K562 (cell line): ENCODE measurements at regions not wholly inside any gene's neighbourhood (a gene's known extent, or its start where the extent isn't known, plus 50 kb on each side); places are given as distances from the start of the nearest gene placed in this dataset.
A peak's percentile ranks its signal among the peaks of the same experiment; 100 is the strongest.

ENCODE experiments used
- ATAC-seq: fragments of 200-7000 bp; cut with Tn5 transposase; 3 replicates; pipeline ENCODE4 v1.9.1; 2020; ENCODE audit warnings: moderate library complexity
- BruUV-seq: library from RNA; stranded (reverse); fragments of 400-500 nt; replicated peaks from 2 replicates; lab custom pipeline; 2021; lab: Mats Ljungman, UMichigan
- CTCF ChIA-PET: fragments of 300-600 bp; formaldehyde crosslinking; extraction: SDS; loops from one replicate; lab custom pipeline; 2021; ENCODE audit warnings: low intra/inter-chr PET ratio; lab: Yijun Ruan, JAX
- POLR2A ChIA-PET: fragments of 300-600, 350-650 bp; sonication (Branson Sonifier 250); formaldehyde crosslinking; extraction: SDS; loops from one replicate; lab custom pipeline; 2021; ENCODE audit warnings: antibody characterized with exemption, inconsistent platforms; lab: Yijun Ruan, JAX
- DNase-seq, 4 experiments: peaks; one replicate each; pipeline versions ENCODE4 v3.0.0 to v3.0.0-alpha.2; 2011 to 2018; ENCODE audit warnings: low spot score in 3 of 4, mixed read lengths in 3 of 4; ENCODE audit errors: extremely low read depth in 1 of 4
- FAIRE-seq: peaks from 2 replicates; lab custom pipeline; 2011; peaks lifted over from hg19 to GRCh38; lab: Jason Lieb, UNC
- H2AFZ ChIP-seq: 2 replicates; pipeline ENCODE4 v1.6.0; 2011; ENCODE audit warnings: low read depth, low read length, control low read depth, inconsistent platforms
- H3K27ac ChIP-seq: fragments of 200-600 bp; 3 replicates; pipeline ENCODE4 v1.8.0; 2011; ENCODE audit warnings: low read depth, mild to moderate bottlenecking, control low read depth, inconsistent platforms, low read length, moderate library complexity, mixed read lengths; ENCODE audit errors: extremely low read depth
- H3K27me3 ChIP-seq, 2 experiments: fragments of 300-600 bp in 1 of 2; 2 replicates in 1 of 2; 3 replicates in 1 of 2; pipeline versions ENCODE4 v1.6.0 to v1.8.0; 2011; ENCODE audit warnings: inconsistent platforms in 2 of 2, low read length in 2 of 2, mild to moderate bottlenecking in 1 of 2, mixed read lengths in 1 of 2, moderate library complexity in 1 of 2; ENCODE audit not compliant: control insufficient read depth in 2 of 2, insufficient read depth in 2 of 2
- H3K36me3 ChIP-seq: fragments of 300-600 bp; 3 replicates; pipeline ENCODE4 v1.8.0; 2011; ENCODE audit warnings: mild to moderate bottlenecking, low read length, inconsistent platforms; ENCODE audit not compliant: control insufficient read depth, insufficient read depth
- H3K4me1 ChIP-seq, 2 experiments: fragments of 200-600 bp in 1 of 2; replicated peaks in 1 of 2; 2 replicates in 1 of 2; 3 replicates in 1 of 2; pipeline versions ENCODE4 v1.5.1 to v1.8.0; 2011; ENCODE audit warnings: inconsistent platforms in 2 of 2, low read length in 2 of 2, mild to moderate bottlenecking in 1 of 2, mixed read lengths in 1 of 2, moderate library complexity in 1 of 2; ENCODE audit not compliant: control insufficient read depth in 2 of 2, insufficient read depth in 2 of 2
- H3K4me2 ChIP-seq: 2 replicates; pipeline ENCODE4 v1.6.1; 2011; ENCODE audit warnings: low read length, control low read depth, inconsistent platforms, mixed read lengths; ENCODE audit not compliant: insufficient read depth
- H3K4me3 ChIP-seq: fragments of 200-600 bp; sonication (generic), shearing (Covaris generic); 2 replicates; pipeline ENCODE4 v1.5.1; 2016; ENCODE audit warnings: control low read depth, inconsistent platforms
- H3K79me2 ChIP-seq: fragments of 200-600 bp; 3 replicates; pipeline ENCODE4 v1.8.0; 2011; ENCODE audit warnings: low read length, inconsistent platforms; ENCODE audit not compliant: control insufficient read depth, insufficient read depth
- H3K9ac ChIP-seq, 2 experiments: 2 replicates each; pipeline versions ENCODE4 v1.6.0 to v1.6.1; 2011; ENCODE audit warnings: low read depth in 2 of 2, low read length in 2 of 2, control low read depth in 1 of 2, inconsistent platforms in 1 of 2, mild to moderate bottlenecking in 1 of 2, mixed read lengths in 1 of 2; ENCODE audit not compliant: insufficient read depth in 1 of 2
- H3K9me1 ChIP-seq: one replicate; pipeline ENCODE4 v1.6.0; 2011; ENCODE audit warnings: inconsistent platforms, mild to moderate bottlenecking, low read length, moderate library complexity; ENCODE audit not compliant: control insufficient read depth, insufficient read depth
- H3K9me3 ChIP-seq: replicated peaks from 2 replicates; pipeline ENCODE4 v1.5.1; 2011; ENCODE audit warnings: low read depth, low read length, inconsistent platforms; ENCODE audit not compliant: control insufficient read depth, insufficient read depth
- H4K20me1 ChIP-seq: replicated peaks from 2 replicates; pipeline ENCODE4 v1.6.1; 2011; ENCODE audit warnings: low read length, inconsistent platforms, mixed read lengths; ENCODE audit not compliant: control insufficient read depth, insufficient read depth
- ARID1B ChIP-seq: fragments of 450-650 bp; IDR thresholded peaks from 2 replicates; pipeline ENCODE4 v1.6.1; 2016; ENCODE audit warnings: antibody characterized with exemption, mild to moderate bottlenecking, inconsistent platforms
- FOXA3 ChIP-seq, 2 experiments: fragments of 450-650 bp in 1 of 2; sonication (generic) in 1 of 2; formaldehyde crosslinking; IDR thresholded peaks in 1 of 2; conservative IDR thresholded peaks in 1 of 2; 2 replicates each; pipeline versions ENCODE4 v1.4.0 to v1.8.0; 2020 to 2022; ENCODE audit warnings: mild to moderate bottlenecking in 2 of 2, missing genetic modification reagents in 1 of 2
- NCOA1 ChIP-seq: fragments of 450-650 bp; IDR thresholded peaks from 2 replicates; pipeline ENCODE4 v1.6.1; 2016; ENCODE audit warnings: low read depth
- SMC3 ChIP-seq: conservative IDR thresholded peaks from 2 replicates; pipeline ENCODE4 v1.6.1; 2011; ENCODE audit warnings: low read depth, low read length, improper control_type of control experiment; ENCODE audit not compliant: insufficient read depth
- TEAD4 ChIP-seq, 2 experiments: sonication (generic) in 1 of 2; formaldehyde crosslinking in 1 of 2; IDR thresholded peaks; 2 replicates each; pipeline versions ENCODE4 v1.6.1 to v1.8.0; 2012 to 2022; ENCODE audit warnings: borderline replicate concordance in 1 of 2, inconsistent platforms in 1 of 2, low read length in 1 of 2, mild to moderate bottlenecking in 1 of 2, missing genetic modification reagents in 1 of 2
- XRCC3 ChIP-seq: fragments of 450-650 bp; IDR thresholded peaks from 2 replicates; pipeline ENCODE4 v1.6.1; 2017; ENCODE audit warnings: mild to moderate bottlenecking, moderate library complexity
- ZC3H11A ChIP-seq: IDR thresholded peaks from 2 replicates; pipeline ENCODE4 v1.6.1; 2012; ENCODE audit warnings: low read depth, low read length, improper control_type of control experiment
- ZNF395 ChIP-seq: fragments of 200-800 bp; sonication (Bioruptor generic); IDR thresholded peaks from 2 replicates; pipeline ENCODE4 v1.6.1; 2017; ENCODE audit warnings: missing genetic modification characterization, missing compliant biosample characterization
- WGBS: fragments of 100-300 bp; shearing (Covaris generic); methylation state at CpG from one replicate; pipeline ENCODE4 v1.1.6; 2016; ENCODE audit warnings: low coverage, mixed read lengths; ENCODE audit not compliant: insufficient coverage; ENCODE audit errors: missing lambda C conversion rate; 5-methylcytosine and 5-hydroxymethylcytosine counted together
- in situ Hi-C: fragments of 300-500 bp; cut with MboI; formaldehyde crosslinking; loops from 4 replicates; pipeline ENCODE4 v1.15.0; 2018; ENCODE audit warnings: inconsistent platforms, mixed read lengths
- intact Hi-C: fragments of 100-400 bp; cut with micrococcal nuclease; formaldehyde crosslinking; loops from 2 replicates; pipeline ENCODE4 v1.14.2; 2022
- TF ChIP-seq, protein P1 (sequence below), 2 experiments: fragments of 200-800 bp in 1 of 2; sonication (Bioruptor generic) in 1 of 2; sonication (generic) in 1 of 2; formaldehyde crosslinking in 1 of 2; IDR thresholded peaks in 1 of 2; conservative IDR thresholded peaks in 1 of 2; 2 replicates each; pipeline versions ENCODE4 v1.5.0 to v1.6.1; 2016 to 2020; ENCODE audit warnings: missing compliant biosample characterization in 1 of 2, missing genetic modification characterization in 1 of 2, missing genetic modification reagents in 1 of 2
- TF ChIP-seq, protein P2 (sequence below): conservative IDR thresholded peaks from 2 replicates; pipeline ENCODE4 v1.6.1; 2011; ENCODE audit warnings: low read depth, mild to moderate bottlenecking, low read length; ENCODE audit not compliant: control insufficient read depth
- TF ChIP-seq, protein P3 (sequence below), 3 experiments: IDR thresholded peaks in 2 of 3; conservative IDR thresholded peaks in 1 of 3; 2 replicates each; pipeline ENCODE4 v1.5.1; 2011 to 2012; ENCODE audit warnings: low read length in 3 of 3, mild to moderate bottlenecking in 3 of 3, control low read depth in 2 of 3, improper control_type of control experiment in 1 of 3, inconsistent platforms in 1 of 3, low read depth in 1 of 3, mixed read lengths in 1 of 3, moderate library complexity in 1 of 3; ENCODE audit not compliant: insufficient read depth in 2 of 3

- Histone ChIP-seq H4K20me1 (no peaks in the 10 kb centered on the region), H3K79me2 (no peaks in the 10 kb centered on the region), H3K36me3 (no peaks in the 10 kb centered on the region), H3K4me3 (no peak overlapping the region), H3K9ac (no peak overlapping the region), H3K27ac (no peak overlapping the region), H3K9me1 (peaks cover 2% of the 10 kb centered on the region), H3K9me3 (no peaks in the 10 kb centered on the region), H2AFZ (no peak overlapping the region), H3K4me2 (no peak overlapping the region), H3K4me1 (peaks cover 0 to 2% of the 10 kb centered on the region in 2 experiments; a peak in 2 of 5 replicates), H3K27me3 (peaks cover 50 to 60% of the 10 kb centered on the region in 2 experiments)
- 1% methylated on average over 9 of the region's 9 CpGs for WGBS
- ATAC-seq = no peak
- FAIRE-seq = no peak
- DNase-seq = no peak
- ChIA-PET CTCF (interaction anchor here (0.6 to 2.4 kb wide), 3 partner anchors 58 to 495 kb away, joined by 3 to 19 read pairs (median 5); no protein-coding TSS in a partner anchor), POLR2A (interaction anchor here (0.6 to 6.4 kb wide), 13 partner anchors 9 to 752 kb away, joined by 3 to 98 read pairs (median 4); no protein-coding TSS in a partner anchor)
- in situ Hi-C loops = no loop called here
- intact Hi-C loops = no loop called here
- BruUV-seq = no TSS peak
- no peak for TF ChIP-seq TEAD4 (IDR thresholded peaks at IDR 0.05; ENCODE audit: low read length)
- 0 out of 2 replicates have a peak, but pooled peaks have one; percentile 50 for TF ChIP-seq TEAD4 (CRISPR knock-in tag; IDR thresholded peaks at IDR 0.05; ENCODE audit: borderline replicate concordance)
- TF ChIP-seq, protein P1, sequence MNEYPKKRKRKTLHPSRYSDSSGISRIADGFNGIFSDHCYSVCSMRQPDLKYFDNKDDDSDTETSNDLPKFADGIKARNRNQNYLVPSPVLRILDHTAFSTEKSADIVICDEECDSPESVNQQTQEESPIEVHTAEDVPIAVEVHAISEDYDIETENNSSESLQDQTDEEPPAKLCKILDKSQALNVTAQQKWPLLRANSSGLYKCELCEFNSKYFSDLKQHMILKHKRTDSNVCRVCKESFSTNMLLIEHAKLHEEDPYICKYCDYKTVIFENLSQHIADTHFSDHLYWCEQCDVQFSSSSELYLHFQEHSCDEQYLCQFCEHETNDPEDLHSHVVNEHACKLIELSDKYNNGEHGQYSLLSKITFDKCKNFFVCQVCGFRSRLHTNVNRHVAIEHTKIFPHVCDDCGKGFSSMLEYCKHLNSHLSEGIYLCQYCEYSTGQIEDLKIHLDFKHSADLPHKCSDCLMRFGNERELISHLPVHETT (CRISPR knock-in tag; conservative IDR thresholded peaks at IDR 0.05 in 1 of 2, IDR thresholded peaks at IDR 0.05 in 1 of 2) = peak in 1 of 2 experiments; percentile 65; a peak in 1 of 4 replicates
- TF ChIP-seq ARID1B = no peak
- TF ChIP-seq NCOA1 = no peak
- no peak for TF ChIP-seq XRCC3
- TF ChIP-seq ZC3H11A = no peak
- TF ChIP-seq FOXA3 (CRISPR knock-in tag; conservative IDR thresholded peaks at IDR 0.05 in 1 of 2, IDR thresholded peaks at IDR 0.05 in 1 of 2) = peak in 1 of 2 experiments; percentile 12; a peak in 1 of 4 replicates
- TF ChIP-seq, protein P2, sequence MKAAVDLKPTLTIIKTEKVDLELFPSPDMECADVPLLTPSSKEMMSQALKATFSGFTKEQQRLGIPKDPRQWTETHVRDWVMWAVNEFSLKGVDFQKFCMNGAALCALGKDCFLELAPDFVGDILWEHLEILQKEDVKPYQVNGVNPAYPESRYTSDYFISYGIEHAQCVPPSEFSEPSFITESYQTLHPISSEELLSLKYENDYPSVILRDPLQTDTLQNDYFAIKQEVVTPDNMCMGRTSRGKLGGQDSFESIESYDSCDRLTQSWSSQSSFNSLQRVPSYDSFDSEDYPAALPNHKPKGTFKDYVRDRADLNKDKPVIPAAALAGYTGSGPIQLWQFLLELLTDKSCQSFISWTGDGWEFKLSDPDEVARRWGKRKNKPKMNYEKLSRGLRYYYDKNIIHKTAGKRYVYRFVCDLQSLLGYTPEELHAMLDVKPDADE = no peak
- no peak for TF ChIP-seq SMC3
- TF ChIP-seq, protein P3, sequence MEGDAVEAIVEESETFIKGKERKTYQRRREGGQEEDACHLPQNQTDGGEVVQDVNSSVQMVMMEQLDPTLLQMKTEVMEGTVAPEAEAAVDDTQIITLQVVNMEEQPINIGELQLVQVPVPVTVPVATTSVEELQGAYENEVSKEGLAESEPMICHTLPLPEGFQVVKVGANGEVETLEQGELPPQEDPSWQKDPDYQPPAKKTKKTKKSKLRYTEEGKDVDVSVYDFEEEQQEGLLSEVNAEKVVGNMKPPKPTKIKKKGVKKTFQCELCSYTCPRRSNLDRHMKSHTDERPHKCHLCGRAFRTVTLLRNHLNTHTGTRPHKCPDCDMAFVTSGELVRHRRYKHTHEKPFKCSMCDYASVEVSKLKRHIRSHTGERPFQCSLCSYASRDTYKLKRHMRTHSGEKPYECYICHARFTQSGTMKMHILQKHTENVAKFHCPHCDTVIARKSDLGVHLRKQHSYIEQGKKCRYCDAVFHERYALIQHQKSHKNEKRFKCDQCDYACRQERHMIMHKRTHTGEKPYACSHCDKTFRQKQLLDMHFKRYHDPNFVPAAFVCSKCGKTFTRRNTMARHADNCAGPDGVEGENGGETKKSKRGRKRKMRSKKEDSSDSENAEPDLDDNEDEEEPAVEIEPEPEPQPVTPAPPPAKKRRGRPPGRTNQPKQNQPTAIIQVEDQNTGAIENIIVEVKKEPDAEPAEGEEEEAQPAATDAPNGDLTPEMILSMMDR (IDR thresholded peaks at IDR 0.05 in 2 of 3, conservative IDR thresholded peaks at IDR 0.05 in 1 of 3; ENCODE audit: insufficient read depth in 2 of 3, low read depth in 1 of 3, low read length in 3 of 3) = no peak
- TF ChIP-seq ZNF395 (CRISPR knock-in tag) = no peak
These were observed 116.0 kb upstream of the TOP3B start for GRCh38 chr22:22098457-22099193.
